GOT3 (cell line): ENCODE measurements at regions not wholly inside any gene's neighbourhood (a gene's known extent, or its start where the extent isn't known, plus 50 kb on each side); places are given as distances from the start of the nearest gene placed in this dataset.
"Not testable (repeated sequence)": the region's sequence is repeated elsewhere in the genome, so short reads cannot be mapped to it uniquely, and the experiment has no call there.

Source experiments
- DNase-seq: peaks from one replicate; lab custom pipeline; 2025; ENCODE audit warnings: mixed read lengths; lab: John Stamatoyannopoulos, UW

DNA sequence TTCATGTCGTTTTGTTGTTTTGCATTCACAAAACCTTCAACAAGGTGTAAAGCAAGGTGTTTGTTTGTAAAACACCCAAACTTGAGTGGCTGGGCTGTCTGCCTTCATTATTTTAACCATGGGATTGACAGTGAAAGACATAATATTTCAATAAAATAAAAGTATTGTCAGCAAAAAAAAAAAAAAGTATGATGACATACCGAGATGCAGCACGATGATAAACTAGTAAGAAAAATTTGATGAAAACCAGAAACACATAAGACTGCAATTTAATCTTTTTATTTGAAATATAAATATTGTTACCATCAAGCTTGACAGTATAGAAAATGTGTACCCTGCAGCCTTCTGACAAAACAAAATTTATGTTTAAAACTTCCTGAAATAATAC lies 419.3 kb upstream of the DYNLRB2 start:
- no peak for DNase-seq

DNA sequence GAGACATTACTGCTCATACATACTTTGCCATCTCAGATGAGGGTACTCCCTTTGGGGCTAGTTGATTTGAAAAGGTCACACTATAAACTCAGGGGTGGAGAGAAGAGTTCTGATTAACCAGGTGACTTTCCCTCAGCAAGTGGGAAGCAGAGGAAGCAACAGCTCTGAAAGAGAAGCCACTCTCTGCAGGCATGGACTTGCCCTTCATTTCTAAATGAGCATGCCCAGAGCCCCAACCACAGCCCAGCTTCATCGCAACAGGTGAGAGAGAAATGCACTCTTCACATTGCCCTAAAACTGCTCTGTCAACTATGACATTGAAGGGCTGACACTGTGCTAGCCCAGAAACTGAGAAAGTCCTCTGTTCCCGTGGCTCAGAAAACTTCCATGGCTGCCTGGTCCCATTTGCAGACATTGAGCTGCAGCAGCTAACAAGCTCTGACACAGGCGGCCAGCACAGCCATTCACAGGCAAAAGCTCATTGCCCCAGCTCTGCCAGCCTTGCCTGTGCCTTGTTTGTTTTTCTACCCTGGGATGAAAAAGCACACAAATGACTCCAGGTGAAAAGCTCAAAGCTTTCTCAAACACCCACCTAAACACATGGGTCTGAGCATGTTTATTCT lies 419.8 kb upstream of the DYNLRB2 start:
- DNase-seq, result no peak

DNA sequence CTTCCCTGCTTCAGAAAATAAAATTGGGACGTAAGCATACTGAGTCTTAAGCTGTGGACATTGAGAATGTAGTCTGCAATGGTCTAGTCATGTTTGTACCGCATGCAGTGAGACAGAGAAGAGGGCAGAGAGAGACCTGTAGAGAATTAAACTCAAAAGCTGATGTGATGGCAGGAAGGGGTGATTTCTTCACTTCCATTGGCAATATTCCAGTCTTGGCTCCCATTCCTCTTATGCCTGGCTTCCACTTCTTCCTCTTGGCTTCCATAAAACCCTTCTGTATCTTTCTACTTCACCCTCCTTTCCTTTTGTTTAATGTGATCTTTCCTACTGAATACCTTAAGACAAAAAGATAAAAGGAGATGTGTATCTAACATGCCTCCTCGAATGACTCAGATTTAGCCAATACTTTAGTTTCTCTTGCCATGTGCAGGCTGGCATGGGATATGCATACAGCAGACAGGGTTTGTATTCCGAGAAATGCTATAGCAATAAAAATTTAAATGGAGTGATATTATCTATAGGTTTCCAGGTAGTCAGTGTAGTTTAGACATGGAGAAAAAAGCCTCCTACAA lies 423.1 kb upstream of the DYNLRB2 start:
- no peak for DNase-seq

DNA sequence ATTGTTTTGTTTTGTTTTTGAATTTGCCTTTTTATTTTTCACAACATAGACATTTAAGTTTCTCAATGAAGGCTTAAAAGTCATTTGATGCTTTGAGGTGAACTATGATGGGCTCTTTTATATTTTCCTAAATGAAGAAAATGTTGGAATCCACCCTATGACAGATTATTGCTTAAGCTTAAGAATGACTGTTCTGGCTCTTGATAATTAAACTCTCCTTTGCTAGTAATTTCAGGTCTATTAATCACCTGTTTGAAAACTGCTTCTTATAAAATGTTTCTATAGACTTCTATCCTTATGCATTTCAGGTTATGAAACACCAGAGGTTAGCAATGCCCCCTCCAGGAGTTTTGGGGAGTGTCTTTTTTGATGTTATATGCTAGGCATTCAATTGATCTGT lies 424.1 kb upstream of the DYNLRB2 start:
- no peak for DNase-seq

DNA sequence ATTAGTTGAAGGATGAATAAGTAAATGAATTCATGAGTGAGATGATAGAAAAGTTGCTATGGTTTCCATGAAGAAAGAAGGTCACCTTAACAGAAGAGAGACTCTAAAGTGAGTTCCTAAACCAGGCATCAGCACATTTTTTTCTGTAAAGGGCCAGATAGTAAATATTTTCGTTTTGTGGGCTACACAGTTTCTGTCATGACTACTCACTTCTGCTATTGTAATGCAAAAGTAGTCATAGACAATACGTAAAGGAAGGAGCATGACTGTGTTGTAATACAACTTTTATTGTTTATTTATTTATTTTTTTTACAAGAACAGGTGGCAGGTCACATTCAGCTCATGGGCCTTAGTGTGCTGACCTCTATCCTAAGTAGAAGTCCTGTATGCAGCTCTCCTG lies 426.1 kb upstream of the DYNLRB2 start:
- no peak for DNase-seq

DNA sequence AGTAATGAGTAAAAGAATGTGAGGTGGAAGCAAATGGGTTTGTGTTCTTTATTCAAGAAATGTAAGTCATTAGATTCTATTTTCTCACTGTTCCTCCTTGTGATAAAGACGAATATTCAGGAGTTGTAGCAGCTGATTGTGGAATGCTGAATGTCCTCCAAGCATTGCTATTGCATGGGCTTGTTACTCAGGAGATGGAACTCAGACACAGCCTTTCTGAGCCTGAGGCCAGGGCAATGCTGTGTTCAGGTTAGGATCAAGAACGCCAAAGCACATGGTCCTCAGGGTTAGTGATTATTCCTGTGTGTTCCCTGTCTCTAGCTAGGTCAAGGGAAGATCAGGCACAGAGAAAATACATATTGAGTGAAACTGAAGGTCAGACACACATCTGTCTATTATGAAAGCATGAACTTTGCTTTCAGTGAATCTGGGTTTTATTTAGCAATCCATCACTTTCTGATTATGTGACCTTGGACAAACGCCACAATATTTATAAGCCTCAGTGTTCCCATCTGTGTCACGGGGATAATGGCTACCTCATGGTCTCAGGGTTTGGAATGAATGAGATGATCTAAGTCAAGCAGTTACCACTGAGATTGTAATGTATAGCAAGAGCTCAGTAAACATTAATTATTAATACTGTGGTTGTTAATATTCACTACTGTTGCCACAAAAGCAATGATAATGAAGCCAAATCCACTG lies 426.8 kb upstream of the DYNLRB2 start:
- DNase-seq, result no peak

DNA sequence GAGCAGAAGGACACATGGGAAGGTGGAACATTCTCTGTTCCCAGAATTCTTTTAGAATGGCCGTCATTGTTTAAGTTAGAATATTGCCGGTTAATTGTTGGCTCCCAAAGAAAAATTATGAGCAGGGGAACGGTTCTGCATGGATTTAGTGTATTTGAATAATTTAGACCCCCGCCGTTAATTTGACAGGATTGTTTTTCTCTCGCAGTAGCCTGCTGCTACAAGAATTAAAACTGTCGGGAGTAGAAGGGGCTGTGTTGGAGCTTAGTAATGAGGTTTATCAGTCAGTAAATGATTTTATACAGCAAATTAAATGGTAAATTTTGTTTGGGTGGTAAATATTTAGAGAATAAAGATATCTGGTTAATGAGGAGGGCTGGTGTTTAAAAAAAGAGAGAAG lies 431.2 kb upstream of the DYNLRB2 start:
- DNase-seq, result no peak

DNA sequence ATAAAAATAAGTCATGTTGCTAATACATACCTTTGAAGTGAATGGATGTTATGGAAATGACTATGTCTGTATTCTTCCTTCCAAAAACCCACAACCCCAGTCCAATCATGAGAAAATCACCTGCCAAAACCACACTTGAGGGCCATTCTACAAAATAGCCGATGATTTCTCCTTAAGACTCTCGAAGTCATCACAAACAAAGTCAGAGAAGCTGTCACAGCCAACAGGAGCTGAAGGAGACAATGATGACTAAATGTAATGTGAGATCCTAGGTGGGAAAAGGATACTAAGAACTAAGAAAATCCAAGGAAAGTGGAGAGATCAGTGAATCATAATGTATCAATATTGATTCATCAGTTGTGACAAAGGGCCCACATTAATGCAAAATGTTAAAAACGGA lies 432.9 kb upstream of the DYNLRB2 start:
- no peak for DNase-seq

DNA sequence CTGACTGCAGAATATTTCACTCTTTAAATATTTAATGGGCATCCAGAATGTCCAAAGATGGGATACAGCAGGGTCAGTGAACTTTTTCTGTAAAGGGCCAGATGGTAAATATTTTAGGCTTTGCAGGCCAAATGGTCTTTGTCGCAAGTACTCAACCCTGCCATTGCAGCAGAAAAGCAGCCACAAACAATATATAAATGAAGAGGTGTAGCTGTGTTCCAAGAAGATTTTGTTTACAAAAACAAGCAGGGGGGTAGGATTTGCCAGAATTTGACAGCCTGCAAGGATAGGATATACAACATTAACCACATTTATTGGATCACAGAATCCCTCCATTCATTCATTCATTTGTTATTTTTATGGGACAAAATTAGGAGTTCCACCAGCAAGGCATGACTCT lies 435.0 kb upstream of the DYNLRB2 start:
- no peak for DNase-seq

DNA sequence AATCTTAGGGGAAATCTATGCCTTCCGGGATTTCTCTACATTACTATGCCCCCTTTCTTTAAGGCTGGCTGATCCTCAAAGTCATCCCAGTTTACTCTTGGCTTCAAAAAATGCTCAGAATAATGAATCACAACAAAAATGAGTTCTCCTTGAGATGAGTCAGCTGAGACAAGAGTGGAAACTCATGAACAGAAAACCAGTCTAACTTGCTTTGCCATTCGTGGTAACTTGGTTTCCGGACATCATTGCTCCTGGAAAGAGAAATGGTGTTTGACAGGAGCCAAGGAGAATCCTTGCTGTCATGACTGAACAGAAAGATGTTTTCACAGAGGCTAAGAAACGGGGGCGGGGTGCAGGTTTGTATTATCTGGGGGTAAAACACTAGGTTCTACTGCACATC lies 435.6 kb upstream of the DYNLRB2 start:
- no peak for DNase-seq

DNA sequence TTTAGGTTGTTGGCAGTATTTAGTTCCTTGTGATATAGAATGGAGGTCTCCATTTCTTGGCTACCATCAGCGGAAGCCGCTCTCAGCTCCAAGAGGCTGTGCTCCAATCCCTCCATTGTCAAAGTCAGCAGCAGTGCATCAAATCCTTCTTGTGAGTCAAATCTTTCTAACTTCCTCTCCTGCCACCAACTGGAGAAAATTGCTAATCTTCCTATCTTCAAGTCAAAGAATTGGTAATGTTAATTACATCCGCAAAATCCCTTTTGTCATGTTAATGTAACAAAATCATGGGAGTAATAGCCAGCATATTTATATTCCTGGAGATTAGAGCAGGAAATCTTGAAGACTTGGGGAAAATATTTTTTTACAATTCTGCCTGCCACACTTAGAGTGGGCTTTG lies 436.4 kb upstream of the DYNLRB2 start:
- DNase-seq, result no peak

DNA sequence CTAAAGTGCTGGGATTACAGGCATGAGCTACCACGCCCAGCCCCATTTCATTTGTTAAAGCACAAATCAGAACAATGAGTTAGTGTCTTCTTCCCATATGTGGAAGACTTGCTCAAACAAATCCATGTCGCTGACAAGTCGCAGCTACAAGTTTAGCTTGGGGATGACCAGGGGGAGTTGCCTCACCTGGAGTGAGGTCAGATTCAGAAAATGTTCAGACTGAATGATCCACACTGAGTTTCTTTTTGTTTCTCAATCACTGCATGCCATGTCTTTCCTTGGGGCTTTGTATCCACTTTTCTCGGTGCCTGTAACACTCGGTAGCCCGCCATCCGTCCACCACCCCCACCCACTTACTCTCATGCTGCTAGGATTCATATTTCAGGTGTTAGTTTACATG lies 437.3 kb upstream of the DYNLRB2 start:
- DNase-seq, result no peak

DNA sequence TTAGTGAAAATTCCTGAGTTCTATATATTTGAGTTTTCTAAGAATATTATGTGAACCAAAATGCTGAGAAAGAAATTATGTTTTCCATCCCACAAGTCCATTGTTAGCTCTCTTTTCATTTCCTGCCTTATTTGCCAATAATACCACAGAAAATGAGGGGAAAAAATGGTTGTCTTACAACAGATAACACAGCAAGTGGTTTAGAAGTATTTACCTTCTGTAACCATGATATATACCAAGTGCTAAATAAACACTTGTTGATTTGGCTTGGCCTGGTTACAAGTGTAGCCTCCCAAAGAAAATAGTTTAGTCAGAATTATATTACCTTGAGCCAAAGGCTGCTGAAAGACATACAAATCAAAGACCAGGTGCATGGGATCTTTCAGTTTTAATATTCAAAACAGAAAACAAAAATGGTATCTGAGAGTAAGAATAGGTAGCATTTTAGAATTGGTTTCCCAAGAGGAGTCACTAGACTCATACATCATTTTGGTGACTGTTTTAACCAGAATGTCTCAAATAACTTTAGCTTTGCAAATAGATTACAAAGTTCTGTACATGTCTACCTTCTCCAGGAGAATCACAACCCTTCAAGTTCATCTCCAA lies 439.8 kb upstream of the DYNLRB2 start:
- no peak for DNase-seq

DNA sequence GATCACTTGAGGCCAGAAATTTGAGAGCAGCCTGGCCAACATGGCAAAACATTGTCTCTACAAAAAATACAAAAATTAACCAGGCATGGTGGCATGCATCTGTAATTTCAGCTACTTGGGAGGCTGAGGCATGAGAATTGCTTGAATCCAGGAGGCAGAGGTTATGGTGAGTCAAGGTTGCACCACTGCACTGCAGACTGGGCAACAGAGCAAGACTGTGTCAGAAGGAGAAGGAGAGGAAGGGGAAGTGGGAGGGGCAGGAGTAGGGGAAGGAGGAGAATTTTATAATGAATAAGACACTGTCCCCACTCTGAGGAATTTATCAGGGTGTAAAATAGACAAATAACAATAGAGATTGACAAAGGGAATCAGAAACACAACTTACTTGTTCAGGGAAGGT lies 440.6 kb upstream of the DYNLRB2 start:
- no peak for DNase-seq

DNA sequence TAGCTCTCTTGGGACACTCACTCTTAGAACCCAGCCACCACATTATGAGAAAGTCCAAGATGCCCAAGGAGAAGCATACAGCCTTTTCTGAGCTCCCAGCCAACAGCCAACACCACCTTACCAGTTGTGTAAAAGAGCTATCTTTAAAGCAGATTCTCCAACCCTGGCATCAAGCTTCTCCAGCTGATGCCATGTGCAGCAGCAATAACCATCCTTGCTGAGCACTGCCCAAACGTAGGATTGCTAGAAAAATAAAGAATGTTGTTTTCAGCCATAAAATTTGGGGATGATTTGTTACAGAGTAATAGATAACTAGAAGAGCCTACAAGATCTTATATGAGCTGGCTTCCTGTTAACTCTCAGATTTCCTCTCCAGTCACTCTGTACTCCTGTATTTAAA lies 443.7 kb upstream of the DYNLRB2 start:
- DNase-seq, result no peak

DNA sequence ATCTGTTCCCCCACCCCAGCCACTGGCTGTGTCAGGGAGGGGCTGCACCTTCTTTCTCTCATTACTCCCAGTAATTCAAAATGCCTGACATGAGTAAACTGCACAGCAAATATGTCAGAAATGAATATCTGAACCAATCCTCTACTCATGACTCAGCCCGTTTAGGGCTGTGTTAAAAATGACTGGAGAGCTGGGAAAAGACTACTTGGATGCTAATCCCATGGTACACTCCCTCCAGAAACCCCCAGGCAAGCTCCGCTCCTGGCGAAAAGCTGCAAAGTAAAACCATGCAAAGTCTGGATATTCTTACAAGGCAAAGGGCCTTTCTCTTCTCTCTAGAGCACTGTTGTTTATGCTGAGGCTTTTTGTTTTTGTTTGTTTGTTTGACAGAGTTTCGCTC lies 448.1 kb upstream of the DYNLRB2 start:
- no peak for DNase-seq

DNA sequence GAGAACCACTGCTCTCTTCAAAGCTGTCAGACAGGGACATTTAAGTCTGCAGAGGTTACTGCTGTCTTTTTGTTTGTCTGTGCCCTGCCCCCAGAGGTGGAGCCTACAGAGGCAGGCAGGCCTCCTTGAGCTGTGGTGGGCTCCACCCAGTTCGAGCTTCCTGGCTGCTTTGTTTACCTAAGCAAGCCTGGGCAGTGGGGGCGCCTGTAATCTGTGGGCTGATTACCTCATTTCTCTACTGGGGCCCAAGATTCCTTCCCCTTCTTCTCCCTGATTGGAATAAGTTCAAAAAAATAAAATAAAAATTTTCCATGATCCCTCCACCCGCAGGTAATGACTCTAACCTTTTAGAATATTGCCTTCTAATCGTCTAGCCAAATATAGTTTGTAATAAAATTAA lies 449.3 kb upstream of the DYNLRB2 start:
- DNase-seq, result not testable (repeated sequence)

DNA sequence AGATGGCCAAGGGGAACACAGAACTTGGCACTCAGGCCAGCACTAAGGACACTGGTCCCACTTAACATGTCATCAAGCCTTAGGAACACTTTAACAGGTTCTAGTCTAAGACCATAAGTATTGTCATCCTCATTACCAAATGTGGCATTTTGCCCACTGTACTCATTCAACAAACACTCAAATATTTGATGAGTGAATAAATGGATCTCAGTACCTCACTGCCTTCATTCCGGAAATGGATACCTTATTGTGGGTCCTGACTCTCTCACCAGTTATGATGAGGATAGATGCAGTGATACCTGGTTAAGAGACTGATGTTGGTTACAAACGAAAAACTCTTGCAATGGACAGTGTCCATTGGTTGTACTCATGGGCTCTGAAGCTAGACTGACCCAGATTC lies 455.2 kb upstream of the DYNLRB2 start:
- DNase-seq, result no peak

DNA sequence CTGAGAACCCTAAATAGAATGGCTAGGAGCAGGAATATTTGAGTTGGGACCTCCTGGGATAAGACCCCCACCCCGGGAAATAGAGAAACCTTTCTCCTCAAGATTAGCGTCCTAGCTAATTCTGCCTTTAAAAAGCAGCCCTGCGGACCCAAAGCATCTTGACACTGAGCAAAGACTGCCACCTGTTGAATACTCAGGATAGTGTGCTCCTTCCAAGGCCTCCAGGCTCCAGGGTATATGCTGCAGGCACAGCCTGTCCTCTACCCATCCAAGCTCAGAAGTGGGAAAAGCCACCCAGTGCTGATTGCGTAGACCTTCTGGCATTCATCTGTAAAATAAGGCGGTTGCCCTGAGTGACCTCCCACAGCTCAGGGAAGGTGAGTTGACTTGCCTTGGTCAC lies 456.2 kb upstream of the DYNLRB2 start:
- no peak for DNase-seq

DNA sequence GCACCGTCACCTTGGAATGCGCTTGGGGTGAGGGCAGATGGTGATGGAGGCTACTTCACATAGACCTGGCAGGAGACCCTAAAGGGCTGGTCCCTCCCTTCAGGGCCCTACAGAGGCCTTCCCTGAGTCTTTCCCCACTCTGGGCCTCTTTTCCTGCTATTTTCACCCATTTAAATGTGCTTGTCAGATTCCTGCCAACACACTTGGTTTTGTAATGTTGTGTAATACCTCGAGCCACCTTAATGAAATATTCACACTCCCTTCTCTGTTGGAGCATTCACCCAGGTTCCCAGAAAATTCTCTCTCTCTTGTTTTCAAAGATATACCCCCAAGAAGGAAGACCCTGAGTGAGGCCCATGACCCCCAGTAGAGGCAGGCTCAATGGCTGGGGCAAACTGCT lies 456.6 kb upstream of the DYNLRB2 start:
- no peak for DNase-seq

DNA sequence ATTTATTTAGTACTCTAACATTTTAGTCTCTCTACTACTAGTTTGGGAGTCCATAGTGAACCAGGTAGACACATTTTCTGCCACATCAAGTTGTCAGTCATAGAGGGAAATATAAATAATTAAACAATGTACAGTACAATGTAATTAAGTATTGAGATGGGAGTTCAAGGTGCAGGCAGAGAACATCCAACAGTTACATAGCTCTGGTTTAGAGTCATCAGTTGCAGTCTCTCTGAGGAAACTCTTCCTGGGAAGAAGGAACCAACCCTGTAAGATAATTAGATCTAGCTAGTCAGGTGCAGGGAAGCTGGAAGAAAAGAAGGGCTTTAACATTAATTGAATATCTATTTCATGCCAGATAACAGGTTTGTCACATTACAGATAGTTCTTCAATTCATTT lies 457.9 kb upstream of the DYNLRB2 start:
- no peak for DNase-seq

DNA sequence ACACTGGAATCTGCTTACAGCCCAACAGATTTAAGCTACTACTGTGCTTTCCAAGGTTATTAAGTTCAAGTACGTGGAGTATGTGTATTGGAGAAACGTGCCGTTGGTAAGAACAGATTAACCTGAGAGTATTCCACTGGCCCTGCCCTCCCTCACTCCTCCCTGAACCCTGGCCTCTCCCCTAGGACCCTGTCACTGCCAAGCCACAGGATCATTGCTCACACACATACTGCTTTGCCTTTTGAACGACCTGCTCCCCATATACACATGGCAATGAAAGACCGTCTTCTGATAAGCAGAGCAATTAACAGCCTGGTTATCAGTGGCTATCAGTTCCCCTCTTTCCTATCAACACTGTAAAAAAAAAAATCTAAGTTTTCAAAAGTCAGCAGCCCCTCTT lies 458.9 kb upstream of the DYNLRB2 start:
- DNase-seq, result no peak

DNA sequence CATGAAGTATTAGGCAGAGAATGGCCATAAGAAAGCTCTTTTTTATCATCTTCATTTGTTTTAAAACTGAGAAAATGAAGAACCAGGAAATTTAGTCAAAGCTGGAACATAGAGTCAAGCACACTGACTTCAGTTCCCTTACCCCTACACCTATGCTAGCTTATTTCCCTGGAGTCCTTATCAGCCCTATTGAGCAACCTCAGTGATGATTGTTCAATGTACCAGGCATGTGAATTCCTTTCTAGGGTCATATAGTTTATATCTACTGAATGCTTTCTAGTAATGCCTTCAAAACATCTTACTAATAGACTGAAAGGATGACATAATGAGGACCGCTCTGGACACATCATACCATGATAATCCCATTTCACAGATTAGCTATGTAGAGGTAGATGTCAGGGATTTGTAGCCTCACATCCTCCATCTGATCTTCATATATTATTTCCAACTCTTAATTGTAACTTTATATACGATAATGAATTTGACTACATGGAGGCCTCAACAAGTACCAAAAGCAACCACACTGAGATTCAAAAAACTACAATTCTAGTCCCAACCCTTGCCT lies 460.4 kb upstream of the DYNLRB2 start:
- no peak for DNase-seq
